CD4-positive, alpha-beta T cell treated with Interleukin-12 subunit alpha and Interleukin-12 subunit beta, for 1 hour (primary cell): ENCODE measurements at regions not wholly inside any gene's neighbourhood (a gene's known extent, or its start where the extent isn't known, plus 50 kb on each side); places are given as distances from the start of the nearest gene placed in this dataset.
"Not testable (repeated sequence)": the region's sequence is repeated elsewhere in the genome, so short reads cannot be mapped to it uniquely, and the experiment has no call there.

Experiments
- DNase-seq: peaks from one replicate; pipeline ENCODE4 v3.0.0-alpha.2; 2020

DNA sequence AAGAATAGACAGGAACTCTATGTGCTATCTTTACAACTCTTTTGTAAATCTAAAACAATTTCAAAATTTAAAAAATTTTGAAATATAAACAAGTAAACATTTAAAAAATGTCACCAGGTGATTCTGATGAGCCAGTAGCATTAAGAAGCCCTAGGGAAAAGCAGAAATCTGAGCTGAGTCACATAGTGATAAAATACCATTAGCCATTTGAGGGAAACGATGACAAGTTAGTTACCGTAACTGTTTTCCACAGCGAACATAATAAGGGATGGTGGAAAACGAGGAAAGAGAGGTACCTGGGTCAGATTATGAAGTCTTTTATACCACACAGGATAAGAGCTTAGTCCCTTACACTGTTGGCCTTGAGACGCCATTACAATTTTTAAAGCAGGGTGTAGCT lies 55.5 kb downstream of the PRR15 start:
- no peak for DNase-seq

DNA sequence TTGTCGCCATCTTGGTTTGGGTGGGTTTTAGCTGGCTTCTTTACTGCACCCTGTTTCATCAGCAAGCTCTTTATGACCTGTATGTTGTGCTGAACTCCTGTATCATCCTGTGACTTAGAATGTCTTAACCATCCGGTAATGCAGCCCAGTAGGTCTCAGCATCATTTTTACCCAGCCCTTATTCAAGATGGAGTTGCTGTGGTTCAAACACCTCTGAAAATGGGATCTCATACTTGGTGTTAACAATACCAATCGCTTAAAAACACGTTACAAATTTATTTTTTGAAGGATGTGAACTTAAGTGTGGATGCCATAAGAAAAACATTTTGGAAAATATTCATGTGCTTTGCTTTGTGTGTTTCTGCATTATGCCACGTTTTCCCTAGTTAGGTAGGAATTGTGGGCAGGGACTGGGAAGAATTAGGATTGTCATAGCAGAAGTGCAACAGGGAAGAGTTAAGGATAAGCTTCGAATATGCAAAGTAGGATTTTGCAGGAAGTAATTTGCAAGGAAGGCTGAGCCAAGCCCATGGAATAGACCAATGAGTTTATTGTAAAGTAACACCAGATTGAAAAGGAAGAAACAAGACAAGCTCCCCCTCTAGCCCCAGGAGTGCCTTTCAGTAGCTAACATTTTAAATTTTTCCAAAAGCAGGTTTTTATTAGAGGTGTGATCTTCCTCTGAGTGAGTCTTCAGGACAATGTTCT lies 56.4 kb downstream of the PRR15 start:
- no peak for DNase-seq

DNA sequence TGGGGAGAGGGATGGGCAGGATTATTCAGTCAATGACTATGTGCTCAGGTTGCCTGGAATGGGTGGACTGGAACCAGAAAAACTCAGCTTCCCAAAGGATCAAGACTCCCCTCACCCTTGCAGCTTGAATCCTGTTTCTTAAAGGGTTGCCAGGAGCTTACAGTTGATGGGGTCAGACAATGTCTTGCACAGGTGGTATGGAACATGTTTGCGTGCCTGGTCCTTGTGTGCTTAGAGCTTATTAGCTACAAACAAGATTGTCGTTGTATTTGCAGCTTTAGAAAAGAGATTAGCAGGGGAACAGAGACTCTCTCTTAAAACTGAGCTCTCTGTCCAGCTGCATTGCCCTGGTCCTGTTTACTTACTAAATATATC lies 56.9 kb downstream of the PRR15 start:
- no peak for DNase-seq

DNA sequence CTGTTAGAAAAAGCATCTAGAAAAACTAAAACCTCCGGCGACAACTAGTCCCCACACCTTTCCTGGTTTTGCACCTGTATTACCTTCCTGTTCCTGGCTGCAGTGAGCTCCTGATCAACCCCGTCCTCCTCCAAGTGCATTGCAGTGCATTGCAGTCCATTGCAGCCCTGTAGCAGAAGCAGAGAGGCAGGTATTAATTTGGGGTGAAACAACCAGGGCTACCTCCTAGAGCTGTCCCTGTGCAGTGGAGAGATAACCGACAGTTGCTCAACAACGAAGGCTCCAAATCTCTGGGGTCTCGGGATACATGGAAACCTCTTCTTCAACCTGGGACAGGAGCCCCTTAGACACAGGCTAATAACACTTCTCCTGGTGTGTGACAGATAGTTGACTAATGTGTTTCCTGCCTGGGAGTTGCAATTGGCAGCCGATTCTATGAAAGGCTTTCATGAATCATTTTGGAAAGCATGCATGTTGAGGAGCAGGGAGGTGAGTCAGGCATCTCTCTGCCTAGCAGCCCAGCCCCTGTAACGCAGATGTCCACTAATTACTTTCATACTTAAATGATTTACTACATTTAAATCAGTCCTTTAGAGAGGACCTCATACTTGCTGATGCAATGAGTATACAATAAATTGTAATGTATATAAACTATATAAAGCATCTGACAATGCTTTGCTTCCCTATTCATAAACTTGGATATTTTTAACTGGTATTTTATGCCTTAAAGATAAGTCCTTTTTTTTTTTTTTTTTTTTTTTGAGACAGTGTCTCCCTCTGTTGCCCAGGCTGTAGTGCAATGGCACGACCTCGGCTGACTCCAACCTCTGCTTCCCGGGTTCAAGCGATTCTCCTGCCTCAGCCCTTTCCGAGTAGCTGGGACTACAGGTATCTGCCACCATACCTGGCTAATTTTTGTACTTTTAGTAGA lies 59.0 kb downstream of the PRR15 start:
- no peak for DNase-seq

DNA sequence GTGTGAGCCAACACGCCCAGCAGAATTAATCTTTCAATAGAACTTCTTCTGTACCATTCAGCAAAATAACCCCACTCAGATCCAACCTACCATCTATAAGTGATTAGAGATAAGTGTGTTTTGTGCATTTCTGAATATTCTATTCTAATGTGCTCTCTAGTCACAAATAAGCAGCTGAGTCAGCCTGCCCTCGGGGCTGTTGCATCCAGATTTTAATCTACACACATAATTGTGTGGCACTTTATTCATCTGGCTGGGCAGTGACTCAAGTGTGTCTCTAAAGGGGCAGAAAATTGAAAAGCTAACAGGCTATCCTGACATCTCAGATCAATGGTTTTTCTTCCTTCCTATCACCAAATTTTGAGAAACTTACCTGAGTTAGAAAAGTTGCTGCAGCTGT lies 60.3 kb downstream of the PRR15 start:
- DNase-seq: no peak

DNA sequence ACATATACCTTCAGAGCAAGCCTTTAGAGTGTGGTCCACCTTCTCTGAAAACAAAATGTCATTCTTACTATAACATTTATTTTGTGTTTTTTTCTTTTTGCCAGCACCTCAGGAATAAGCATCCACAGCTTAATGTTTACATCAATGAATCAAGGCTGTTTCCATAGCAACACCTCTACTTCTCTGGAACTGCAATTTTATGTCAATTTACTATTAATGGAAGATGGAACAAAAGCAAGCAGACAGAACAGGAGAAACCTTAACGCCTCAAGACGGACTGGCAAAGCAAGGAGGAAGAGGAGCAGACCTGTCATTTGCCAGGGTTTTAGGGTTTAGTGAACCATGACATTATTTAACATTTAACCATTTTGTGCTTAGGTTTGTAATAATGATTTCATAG lies 63.1 kb downstream of the PRR15 start:
- no peak for DNase-seq

DNA sequence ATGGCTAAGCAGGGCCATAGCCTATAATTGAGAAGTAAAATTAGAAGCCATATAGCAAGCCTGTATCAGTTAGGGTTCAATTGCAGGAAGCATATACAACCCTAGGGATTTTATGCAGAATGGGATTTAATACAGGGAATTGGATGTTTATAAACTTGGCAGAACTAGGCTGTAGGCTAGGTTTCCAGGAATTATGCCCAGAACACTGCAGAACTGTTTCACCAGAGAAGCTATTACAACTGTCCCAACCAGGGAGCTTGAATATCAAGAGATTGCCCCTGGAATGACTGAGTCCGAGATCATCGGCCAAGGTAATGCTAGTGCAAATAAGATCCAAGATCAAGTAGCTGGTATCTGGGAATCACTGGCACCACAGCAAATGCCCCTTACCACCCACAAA lies 64.0 kb downstream of the PRR15 start:
- no peak for DNase-seq

DNA sequence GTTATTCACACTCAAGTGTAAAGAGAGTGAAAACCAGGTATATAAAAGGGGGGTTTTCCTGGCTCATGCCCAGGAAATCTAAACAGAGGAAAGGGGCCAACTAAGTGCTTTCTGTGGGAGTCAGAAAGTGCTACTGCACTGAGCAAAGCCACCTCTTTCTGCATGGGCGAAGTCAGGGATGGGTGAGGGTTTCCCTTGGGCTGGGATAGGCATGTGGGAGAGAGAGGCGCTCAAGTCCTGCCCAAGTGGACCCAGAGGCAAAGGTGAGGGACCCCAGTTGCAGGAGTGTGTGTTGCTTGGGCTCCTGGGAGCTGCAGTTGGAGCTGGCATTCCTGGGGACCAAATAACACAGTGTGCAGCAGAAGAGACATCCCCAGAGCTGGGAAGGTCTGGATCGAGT lies 65.9 kb downstream of the PRR15 start:
- no peak for DNase-seq

DNA sequence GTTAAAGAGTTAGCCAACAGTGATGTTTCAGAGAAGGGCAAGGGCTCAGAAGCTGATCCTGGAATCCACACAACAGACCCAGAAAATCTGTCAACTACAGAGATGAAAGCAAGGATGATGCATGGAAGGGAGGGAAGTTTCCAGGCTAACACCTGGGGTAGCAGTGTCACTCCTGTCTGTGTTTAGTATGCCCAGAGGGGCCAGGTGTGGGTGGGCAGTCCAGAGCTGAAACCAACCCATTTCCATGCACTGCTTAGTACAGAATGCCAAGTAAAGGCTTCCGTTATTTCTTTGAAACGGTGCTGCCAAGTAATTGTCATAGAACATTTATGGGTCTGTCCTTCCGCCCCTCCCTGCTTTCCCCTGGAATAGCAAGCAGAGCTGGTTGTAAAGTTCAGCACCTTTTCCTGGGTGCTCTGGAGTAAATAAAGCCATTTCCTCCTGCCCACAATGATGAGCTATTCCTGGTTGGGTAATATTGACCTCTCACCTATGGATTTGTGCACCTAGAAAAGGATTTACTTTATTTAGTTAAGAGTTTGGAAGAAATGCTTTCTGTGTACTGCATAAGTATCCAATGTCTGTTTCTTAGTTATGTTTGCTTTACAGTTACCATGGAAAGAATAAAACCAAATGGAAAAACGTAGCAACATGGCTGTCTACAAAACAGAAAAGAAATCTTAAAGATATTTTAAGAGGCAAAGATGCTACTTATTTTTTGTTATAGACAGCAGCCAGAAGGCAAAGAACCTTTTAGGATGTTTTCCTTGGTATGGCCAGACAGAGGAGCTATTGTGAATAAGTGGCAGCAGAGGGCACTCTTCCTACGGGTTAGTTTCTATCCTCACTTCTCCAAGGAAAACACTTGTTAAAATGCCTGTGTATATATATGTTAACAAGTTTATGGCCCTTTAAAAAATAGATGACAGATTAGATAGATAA lies 71.7 kb downstream of the PRR15 start:
- DNase-seq: not testable (repeated sequence)

DNA sequence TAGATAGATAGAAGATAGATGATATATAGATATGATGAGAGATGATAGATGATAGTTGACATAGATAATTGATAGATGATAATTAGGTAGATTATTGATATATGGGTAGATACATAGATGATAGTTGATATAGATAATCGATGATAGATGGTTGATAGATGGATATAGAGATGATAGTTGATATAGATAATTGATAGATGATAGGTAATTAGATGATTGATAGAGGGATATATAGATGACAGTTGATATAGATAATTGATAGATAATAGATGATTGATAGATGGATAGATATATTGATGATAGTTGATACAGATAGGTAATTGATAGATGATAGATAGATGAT lies 72.3 kb downstream of the PRR15 start:
- DNase-seq: no peak

DNA sequence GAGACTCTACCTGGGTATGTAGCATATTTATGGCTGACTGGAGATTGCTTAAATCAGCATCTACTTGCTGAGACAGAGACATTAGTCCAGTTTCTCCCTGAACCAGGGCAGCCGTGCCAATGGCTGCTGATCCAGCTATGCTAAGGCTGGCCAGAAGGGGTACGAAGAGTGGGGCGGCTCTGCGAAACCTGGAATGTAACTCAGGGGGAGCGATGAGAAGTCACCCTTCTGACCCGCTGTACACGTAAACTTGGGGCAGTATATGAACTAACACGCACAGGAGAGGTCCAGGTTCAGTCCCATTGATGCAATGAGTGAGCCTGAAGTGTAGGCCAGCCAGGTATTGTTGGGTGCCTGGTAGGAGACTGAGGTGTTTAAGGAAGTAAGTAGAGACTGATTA lies 73.7 kb downstream of the PRR15 start:
- DNase-seq: no peak

DNA sequence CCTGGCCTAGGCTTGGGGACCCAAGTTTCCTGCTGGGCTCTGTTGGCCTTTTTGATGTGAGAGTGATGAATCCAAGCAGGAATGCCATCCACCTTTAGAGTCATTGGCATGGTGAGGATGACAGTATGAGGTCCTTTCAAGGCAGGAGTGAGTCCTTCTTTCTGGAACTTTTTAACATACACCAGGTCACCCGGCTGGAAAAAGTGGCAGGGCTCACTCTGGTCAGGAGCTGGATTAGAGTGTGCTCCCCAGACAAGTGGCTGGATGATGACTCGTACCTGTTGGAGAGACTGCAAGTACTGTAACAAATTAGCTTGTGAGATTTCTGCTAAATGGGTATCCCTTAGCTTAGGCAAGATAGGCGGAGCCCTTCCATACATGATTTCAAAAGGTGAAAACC lies 75.2 kb downstream of the PRR15 start:
- not testable (repeated sequence) for DNase-seq

DNA sequence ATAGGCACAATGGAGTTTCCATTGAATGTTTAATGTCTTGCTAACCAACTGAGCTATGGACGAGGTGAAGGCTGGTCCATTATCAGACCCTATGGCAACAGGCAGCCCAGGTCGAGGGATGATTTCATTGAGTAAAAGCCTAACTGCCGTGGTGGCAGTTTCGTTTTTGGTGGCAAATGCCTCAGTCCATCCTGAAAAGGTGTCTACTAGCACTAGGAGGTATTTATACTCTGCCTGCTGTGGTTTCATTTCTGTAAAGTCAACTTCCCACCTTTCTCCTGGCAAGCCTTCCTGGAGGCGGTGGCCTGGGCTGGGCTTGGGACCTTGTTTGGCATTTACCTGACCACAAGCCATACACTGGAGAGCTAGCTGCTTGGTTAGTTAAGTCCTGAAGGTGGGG lies 75.8 kb downstream of the PRR15 start:
- DNase-seq: no peak

DNA sequence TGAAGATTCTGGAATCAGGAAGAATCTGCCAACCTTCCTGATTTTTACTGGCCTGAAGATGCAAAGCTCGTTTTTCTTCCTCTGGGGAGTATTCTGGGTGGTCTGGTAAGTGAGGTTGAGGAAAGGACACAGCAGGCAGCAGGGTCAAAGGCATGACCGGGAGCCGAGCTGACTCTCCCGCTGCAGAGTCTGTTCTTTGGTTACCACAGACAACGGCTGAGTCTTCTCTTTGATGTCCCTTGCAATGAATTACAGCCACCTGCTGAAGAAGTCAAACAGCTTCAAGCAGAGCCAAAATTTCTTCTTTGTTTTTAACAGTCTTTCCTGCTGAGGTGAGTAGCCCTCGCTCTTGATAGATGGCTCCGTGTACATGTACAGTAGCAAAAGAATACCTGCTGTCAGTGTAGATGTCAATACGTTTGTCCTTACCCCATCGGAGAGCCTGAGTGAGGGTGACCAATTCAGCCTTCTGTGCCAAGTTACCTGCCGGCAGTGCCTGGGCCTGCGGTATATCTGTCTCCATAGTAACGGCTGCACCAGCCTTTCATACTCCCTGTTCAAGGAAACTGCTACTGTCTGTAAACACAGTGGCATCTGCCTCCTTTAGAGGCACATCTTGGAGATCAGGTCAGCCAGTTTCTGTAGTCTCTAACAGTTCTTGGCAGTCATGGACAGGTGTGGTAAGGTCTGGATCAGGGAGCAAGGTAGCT lies 76.4 kb downstream of the PRR15 start:
- no peak for DNase-seq

DNA sequence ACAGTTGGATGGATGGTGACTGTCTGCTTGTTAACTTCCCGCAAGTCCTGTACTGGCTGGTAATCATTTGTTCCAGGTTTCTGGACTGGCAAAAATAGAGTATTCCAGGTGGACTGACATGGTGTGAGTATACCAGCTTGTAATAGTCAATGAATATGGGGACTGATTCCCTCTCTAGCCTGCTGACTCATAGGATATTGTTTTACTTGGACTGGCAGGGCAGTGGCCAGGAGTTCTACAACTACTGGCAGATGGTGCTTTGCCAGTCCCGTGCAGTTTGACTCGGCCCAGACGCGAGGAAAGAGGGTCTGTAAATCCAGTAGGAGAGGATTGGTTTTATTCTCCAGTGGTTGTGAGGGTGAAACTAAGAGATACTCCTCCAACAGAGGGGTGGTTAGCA lies 78.0 kb downstream of the PRR15 start:
- no peak for DNase-seq

DNA sequence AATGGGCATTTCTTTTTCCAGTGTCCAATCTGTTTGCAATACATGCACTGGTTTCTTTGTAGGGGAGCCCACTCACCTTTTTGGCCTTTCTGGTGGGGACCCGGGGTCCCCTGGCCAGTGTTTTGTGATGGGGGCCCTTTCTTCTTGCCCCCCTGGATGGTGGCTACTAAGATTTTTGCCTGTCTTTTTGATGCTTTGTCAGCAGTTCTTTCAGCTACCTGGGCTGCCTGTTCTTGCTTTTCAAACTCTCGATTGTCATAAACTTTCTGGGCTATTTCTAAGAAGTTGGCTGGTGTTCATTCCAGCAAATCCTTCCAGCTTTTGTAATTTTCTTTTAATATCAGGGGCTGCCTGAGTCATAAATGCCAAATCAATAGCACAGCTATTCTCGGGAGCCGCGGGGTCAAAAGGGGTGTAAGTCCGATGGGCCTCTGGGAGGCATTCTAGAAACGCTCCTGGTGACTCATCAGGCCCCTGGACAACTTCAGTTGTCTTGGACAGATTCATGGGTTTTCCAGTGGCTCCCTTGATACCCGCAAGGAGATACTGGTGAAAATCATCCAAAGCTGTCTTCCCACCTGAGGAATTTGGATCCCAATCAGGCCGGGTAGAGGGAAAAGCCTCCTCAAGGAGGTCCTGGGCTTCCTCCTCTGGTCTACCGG lies 79.0 kb downstream of the PRR15 start:
- DNase-seq: no peak

DNA sequence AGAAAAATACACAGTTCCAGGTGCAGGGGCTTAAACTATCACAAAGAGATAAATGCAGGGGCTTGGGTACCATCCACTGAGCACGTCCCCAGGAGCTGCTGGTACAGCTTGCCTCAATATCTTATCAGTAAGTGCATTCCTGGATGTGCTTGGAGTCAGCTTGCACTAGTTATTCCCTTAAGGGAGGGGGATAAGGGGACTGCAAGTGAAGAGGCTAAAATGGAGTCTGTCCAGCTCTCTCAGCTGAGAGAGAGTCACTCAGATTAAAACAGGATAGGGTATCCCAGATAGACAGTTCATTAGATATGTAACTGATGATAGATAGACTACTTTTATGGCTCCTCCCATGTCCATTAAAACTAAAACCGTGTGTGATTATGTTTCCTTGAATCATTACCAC lies 82.5 kb downstream of the PRR15 start:
- DNase-seq: not testable (repeated sequence)

DNA sequence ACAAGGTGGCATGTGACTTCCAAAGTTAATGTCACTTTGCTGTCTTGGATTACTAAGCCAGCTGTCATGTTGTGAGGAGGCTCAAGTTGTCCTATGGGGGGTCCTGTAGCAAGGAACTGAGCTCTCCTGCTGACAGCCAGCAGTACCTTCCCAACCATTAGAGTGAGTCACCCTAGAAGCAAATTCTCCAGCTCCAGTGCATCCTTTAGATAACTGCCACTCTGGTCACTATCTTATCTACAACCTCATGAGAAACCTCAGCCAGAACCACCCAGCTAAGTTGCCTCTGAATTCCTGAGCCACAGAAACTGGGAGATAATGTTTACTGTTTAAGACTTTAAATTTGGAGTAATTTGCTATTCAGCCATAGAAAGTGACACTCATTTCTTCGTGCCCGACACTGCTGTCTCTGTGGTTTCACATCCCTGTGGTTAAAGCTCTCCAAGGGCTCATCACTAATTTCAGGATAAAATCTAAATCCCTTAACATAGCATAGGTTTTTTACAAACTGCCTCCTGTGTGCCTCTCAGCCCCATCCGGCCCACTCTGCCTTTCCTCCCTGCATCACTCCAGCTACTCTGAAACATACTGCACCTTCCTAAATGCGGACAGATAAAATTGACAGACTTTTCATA lies 83.5 kb downstream of the PRR15 start:
- DNase-seq: no peak

DNA sequence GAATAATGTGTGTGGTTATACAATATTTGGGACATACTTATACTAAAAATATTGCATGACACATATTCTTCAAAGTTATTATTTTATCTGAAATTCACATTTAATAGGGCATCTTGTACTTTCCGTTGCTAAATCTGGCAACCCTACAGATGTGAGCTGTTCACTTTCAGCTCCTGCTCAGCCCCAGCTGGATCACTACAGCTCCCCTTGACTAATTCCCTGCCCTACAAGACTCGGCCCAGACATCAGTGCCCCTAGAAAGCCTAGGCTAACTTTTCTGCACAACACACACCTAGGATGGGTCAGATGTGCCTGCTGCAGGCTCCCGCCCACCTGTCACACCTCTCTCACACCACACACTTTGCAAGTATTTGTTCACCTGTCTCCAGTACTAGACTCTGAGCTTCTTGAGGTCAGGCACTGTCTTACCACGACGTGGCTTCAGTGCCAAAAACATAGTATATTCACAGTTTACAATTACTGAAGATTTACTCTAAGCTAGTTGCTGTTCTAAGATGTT lies 84.1 kb downstream of the PRR15 start:
- DNase-seq: not testable (repeated sequence)

DNA sequence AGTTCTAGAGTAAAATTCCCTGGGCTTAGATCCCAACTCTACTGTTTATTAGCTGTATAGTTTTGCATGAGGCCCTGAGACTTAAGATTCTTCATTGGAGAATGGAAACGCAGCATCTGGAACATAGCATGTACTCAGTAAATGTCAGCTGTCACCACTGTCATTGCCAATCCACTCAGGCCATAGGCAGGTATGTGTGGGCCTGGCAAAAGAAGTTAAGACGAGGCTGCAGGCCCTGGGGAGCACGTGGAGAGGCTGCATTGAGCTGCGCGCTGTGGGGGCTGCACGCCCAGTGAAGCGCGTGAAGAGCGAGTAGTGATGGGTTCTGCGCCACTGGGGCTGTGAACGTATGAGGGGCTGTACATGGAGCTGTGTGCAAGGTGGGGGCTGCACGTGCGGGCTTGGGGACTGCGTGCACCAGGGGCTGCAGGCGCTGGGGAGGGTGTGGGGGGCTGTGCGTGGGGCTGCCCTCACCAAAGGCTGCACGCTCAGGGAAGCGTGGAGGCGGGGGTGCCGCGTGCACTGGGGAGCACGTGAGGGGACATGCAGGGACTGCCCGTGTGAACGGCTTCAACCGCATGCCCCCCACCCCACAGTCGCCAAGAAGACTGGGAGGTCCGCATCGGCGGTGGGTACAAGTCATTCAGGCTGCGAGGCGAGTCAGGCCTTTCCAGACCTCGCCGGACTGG lies 85.5 kb downstream of the PRR15 start:
- DNase-seq: no peak

DNA sequence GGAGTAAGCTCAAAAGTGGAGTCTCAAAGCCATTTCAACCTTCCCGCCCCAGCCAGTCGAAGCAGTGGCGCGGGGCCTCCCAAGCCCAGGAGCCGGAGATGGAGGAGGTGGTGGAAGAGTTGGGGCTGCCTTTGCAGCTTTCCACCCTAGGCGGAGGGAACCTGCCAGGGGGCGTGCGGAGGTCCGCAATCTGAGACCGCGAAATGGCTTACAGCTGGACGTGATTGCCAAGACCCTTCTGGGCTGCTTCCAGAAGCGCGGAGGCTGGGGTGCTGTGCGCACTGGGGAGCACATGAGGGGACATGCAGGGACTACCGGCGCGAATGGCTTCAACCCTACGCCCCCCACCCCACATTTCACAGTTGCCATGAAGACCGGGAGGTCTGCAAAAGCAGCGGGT lies 86.2 kb downstream of the PRR15 start:
- DNase-seq: no peak
